NCI-H2029 treated with DMSO at 0.1 percent for 48 hours (cell line): ENCODE measurements at regions not wholly inside any gene's neighbourhood (a gene's known extent, or its start where the extent isn't known, plus 50 kb on each side); places are given as distances from the start of the nearest gene placed in this dataset.
"Not testable (repeated sequence)": the region's sequence is repeated elsewhere in the genome, so short reads cannot be mapped to it uniquely, and the experiment has no call there.

ENCODE experiments used
- DNase-seq: peaks from one replicate; lab custom pipeline; 2025; lab: John Stamatoyannopoulos, UW

GRCh38 chr4:58063404-58064160, 953.4 kb upstream of the IGFBP7 start:
- no peak for DNase-seq

GRCh38 chr4:58061967-58062366, 951.8 kb upstream of the IGFBP7 start:
- no peak for DNase-seq

DNA sequence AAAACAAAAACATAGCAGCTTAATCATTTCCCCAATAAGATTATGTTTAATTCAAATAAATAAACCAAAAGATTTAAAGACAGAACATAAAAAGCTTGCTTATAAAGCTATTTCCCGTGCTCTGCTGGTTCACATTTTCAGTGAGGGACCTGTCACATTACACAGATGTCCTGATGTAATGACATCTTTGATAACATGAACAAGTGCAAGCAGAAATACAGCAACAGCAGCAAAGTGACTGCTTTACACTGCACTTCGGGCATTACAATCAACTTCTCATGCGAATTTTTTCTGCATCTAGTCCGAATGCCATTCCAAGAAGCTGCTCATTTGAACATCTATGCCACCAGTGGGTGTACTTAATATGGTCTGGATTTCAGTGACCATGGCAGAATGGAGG, 940.3 kb upstream of the IGFBP7 start:
- no peak for DNase-seq

GRCh38 chr4:58048491-58048890, 938.3 kb upstream of the IGFBP7 start:
- DNase-seq = no peak

DNA sequence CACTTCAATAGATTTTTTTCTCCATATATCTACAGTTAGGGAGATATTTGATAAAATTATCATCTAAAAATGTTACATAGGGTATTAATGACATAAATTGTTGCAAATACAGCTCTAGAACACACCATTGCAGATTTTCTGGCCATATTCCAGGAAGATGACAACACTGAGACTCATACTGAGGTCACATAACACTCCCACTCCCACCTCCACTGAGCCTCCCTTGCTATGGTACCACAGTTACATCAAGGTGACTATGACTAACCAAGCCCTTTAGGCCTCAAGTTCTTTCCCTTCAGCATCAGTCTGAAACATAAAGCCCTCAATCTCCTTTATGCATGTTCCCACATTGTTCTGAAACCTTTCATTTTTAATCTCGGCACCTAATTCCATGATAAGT, 932.0 kb upstream of the IGFBP7 start:
- no peak for DNase-seq

DNA sequence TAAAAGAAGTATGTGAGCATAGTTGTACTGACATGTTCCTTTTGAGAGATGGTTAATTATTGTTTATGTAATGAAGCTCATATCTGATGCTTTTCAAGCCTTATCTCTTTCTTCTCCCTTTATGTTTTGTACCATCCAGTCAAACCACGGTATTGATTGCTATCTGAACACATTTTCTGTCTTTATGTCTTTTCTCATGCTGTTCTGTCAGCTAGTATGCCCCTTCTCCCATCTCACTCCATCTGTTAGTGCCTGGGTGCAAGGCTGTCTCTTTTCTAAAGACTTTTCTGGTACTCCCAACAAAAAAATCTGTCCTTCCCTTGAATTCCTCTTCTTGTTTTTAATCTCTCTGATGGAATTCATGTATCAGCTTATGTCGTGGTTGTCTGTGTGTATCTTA, 883.8 kb upstream of the IGFBP7 start:
- no peak for DNase-seq

GRCh38 chr4:57989430-57989829, 879.2 kb upstream of the IGFBP7 start:
- DNase-seq = no peak

DNA sequence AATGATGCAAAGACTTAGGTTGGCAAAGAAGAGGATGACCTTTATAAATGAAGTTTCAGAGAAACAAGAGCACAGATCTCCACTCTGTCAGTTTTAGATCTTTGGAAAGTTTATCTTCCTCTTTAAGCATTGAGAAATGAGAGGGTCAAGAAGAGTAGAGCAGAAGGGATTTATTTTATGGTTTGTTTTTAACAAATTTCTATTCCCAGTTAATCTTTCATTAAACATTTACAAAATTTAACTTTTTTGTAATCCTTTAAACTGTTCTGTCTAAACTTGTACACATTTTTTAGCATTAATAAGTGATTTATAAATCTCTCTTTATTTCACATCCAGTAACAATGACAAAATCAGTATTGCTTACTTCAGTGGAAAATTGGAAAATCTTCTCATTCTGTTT, 875.0 kb upstream of the IGFBP7 start:
- DNase-seq = no peak

GRCh38 chr4:57981123-57981522, 870.9 kb upstream of the IGFBP7 start:
- DNase-seq = no peak

- no peak for DNase-seq
Measured at GRCh38 chr4:57974821-57975220, 864.6 kb upstream of the IGFBP7 start.

DNA sequence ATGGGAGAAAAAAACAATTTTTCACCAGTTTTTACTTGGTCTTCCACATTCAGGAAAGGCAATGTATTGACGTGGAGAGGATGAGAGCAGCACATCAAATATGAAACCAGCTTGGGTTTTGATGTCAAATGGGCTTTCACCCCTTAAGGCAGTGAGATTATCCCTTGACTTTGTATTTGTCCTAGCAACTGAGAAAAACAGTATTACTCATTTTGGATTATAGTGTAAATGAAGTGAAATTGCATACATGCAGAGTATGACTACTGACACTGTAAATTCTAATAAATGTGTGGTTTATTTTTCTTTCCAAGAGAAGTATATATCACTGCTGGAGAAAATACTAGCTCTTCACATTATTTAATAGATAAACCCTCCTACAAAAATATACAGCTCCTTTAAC, 863.6 kb upstream of the IGFBP7 start:
- DNase-seq = no peak

DNA sequence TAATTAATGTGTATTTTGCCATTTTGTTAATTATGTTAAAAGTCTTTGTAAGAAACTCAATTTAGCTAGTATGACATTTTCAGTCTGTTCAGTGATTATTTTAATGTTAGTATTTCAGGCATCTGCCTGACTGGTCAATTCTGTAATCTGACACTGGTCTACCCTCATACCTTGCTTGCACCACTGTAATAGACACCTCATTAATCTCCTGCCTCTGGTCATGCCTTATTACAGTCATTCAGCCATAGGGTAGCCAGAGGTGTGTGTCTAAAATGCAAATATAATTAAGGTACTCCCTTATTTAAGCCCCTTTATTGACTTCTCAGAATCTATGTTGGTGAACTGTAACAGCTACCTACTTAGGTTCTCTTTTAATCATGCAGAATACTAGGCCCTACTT, 861.1 kb upstream of the IGFBP7 start:
- no peak for DNase-seq

- no peak for DNase-seq
Measured at GRCh38 chr4:57966987-57967760, 857.0 kb upstream of the IGFBP7 start.

- not testable (repeated sequence) for DNase-seq
Measured at GRCh38 chr4:57965431-57965830, 855.2 kb upstream of the IGFBP7 start.

DNA sequence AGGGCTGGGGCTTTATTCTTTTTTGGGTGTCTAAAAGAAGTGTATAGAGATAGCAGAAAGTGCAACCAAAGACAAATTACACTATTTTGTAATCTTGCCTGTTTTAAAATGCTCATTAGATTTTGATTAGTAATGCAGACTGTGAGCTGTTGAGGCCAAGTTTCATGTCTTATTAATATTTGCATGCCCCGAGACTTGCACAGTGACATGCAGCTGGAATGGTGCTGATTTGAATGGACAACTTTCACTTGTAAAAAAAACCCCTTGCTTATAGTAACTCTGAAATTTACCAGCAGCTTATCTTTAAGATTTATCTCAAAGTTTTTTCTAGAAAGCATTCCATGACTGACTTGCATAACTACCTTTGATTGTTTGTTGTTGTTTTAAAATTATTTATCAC, 835.1 kb upstream of the IGFBP7 start:
- DNase-seq = no peak

- no peak for DNase-seq
Measured at GRCh38 chr4:57943682-57944081, 833.5 kb upstream of the IGFBP7 start.

DNA sequence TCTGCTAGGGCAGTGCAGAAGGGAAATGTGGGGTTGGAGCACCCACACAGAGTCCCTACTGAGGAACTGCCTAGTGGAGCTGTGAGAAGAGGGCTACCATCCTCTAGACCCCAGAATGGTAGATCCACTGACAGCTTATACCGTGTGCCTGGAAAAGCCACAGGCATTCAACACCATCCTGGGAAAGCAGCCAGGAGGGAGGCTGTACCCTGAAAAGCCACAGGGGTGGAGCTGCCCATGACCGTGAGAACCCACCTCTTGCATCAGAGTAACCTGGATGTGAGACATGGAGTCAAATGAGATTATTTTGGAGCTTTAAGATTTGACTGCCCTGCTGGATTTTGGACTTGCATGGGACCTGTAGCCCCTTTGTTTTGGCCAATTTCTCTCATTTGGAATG, 827.1 kb upstream of the IGFBP7 start:
- not testable (repeated sequence) for DNase-seq

- DNase-seq = no peak
Measured at GRCh38 chr4:57926311-57926710, 816.1 kb upstream of the IGFBP7 start.

- no peak for DNase-seq
Measured at GRCh38 chr4:57924951-57925350, 814.8 kb upstream of the IGFBP7 start.

DNA sequence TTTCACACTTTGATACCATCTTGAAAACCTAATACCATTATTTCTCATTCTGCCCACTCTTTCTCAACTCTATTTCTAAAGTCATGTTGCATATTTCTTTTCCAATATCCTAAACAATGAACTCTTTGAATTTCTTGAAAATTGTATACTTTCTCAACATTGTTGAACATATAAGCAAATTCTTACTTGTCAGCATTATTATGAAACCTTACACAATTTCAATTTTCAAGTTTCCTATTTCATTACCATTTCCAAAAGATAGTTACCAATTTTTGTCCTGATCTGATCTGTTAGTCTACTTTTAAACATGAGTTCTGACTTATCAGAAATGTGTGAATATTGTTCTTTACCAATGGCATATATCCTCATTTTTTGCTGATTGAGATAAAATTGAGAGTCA, 806.3 kb upstream of the IGFBP7 start:
- DNase-seq = no peak

DNA sequence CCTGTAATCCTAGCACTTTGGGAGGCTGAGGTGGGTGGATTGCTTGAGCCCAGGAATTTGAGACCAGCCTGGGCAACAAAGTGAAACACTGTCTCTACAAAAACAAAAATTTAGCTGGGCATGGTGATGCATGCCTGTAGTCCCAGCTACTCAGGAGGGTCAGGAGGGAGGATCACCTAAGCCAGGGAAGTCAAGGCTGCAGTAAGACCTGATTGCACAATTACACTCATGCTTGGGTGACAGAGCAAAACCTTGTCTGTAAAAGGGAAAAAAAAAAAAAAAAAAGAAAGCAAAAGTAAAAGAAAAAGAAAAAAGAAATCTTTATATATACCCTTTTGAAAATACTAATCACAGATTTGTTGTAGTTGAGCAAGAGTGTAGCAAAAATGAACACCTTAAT, 801.0 kb upstream of the IGFBP7 start:
- DNase-seq = no peak

DNA sequence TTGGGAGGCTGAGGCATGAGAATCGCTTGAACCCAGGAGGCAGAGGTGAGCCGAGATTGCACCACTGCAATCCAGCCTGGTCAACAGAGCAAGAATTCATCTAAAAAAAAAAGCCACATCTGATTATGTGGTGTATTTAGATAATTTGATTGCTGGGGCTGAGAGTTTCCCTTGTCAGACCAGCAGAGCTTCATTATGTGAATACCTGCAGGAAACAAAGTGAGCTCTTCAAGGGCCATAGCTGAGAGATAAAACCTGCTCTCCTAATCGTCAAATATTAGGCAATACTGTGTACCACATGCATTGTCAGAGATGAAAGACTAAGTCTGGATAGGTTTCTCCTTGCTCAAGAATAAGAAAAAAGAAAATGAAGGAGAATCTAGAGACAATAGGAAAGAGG, 800.0 kb upstream of the IGFBP7 start:
- no peak for DNase-seq

GRCh38 chr4:57905965-57906364, 795.8 kb upstream of the IGFBP7 start:
- DNase-seq = no peak

DNA sequence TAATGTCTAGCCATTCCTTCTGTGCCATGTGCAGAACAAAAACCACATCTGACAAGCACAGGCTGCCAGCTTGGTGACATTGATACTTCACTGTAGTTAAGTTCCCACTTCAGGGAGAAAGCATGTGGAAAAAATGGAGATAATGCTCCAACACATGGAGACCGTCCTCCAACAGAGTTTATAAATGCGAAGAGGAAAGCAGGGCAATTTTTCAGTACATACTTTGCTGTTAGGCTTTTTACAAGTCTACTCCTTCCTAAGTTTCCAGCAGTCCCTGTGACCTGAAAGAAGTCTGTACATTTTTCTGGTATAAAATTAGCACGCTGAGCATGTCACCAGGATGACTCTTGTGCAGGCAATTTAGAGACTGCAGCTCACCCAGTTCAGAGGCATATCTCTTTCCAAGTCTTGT, 766.9 kb upstream of the IGFBP7 start:
- no peak for DNase-seq
